Right lobe of liver (tissue), 4 donors: ENCODE measurements at regions not wholly inside any gene's neighbourhood (a gene's known extent, or its start where the extent isn't known, plus 50 kb on each side); places are given as distances from the start of the nearest gene placed in this dataset.

Experiments used
- POLR2A ChIP-seq: fragments of 450-650 bp; IDR thresholded peaks from one replicate; pipeline ENCODE4 v1.6.1; 2017; ENCODE audit warnings: antibody characterized with exemption, mild to moderate bottlenecking
- TF ChIP-seq, protein P1 (sequence below), 4 donors: fragments of 200-600 bp in 3 of 4; fragments of 450-650 bp in 1 of 4; IDR thresholded peaks; one replicate each; pipeline versions ENCODE4 v1.5.1 to v1.8.0; 2016 to 2022; ENCODE audit warnings: antibody characterized with exemption in 4 of 4, mild to moderate bottlenecking in 2 of 4
- donor health status: DM: no; HTN: no; CAD: no.
- donor health status: DM: no; HTN: no; CAD: no.
- donor health status: DM: no; HTN: yes; CAD: no.

DNA sequence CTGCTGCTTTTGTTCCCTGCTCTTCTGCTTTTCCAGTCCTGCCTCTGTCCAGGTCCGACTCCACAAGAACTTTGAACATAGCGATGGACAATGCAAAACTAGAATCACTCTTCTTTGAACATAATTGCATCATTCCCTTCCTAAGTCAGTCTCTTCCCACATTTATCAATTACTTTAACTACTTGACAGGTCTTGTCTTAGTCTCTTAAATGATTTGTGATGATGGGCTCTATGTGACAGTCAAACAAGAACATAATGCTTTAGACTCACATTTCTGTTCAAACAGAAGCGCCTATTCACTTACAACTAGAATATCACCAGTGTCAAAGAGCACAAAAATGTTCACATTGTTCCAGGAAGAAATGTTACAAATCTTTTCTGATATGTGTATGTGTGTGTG is 278.1 kb downstream of the SH3GL2 start:
- TF ChIP-seq, protein P1, sequence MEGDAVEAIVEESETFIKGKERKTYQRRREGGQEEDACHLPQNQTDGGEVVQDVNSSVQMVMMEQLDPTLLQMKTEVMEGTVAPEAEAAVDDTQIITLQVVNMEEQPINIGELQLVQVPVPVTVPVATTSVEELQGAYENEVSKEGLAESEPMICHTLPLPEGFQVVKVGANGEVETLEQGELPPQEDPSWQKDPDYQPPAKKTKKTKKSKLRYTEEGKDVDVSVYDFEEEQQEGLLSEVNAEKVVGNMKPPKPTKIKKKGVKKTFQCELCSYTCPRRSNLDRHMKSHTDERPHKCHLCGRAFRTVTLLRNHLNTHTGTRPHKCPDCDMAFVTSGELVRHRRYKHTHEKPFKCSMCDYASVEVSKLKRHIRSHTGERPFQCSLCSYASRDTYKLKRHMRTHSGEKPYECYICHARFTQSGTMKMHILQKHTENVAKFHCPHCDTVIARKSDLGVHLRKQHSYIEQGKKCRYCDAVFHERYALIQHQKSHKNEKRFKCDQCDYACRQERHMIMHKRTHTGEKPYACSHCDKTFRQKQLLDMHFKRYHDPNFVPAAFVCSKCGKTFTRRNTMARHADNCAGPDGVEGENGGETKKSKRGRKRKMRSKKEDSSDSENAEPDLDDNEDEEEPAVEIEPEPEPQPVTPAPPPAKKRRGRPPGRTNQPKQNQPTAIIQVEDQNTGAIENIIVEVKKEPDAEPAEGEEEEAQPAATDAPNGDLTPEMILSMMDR (IDR thresholded peaks at IDR 0.05): no peak
- TF ChIP-seq POLR2A: no peak
